GM12878 (cell line): ENCODE measurements at regions not wholly inside any gene's neighbourhood (a gene's known extent, or its start where the extent isn't known, plus 50 kb on each side); places are given as distances from the start of the nearest gene placed in this dataset.

Experiments used
- BCL11A ChIP-seq: IDR thresholded peaks from 2 replicates; pipeline ENCODE4 v1.6.1; 2011; ENCODE audit warnings: low read depth, low read length
- CEBPB ChIP-seq, 2 experiments: fragments of 150-350 bp in 1 of 2; IDR thresholded peaks; 2 replicates each; pipeline ENCODE4 v1.6.1; 2012 to 2014; ENCODE audit warnings: low read depth in 2 of 2, low read length in 2 of 2, borderline replicate concordance in 1 of 2, inconsistent platforms in 1 of 2
- CREM ChIP-seq: IDR thresholded peaks from 2 replicates; pipeline ENCODE4 v1.6.1; 2014; ENCODE audit warnings: antibody characterized with exemption, low read depth
- EZH2 ChIP-seq: IDR thresholded peaks from 2 replicates; pipeline ENCODE4 v1.6.1; 2012; ENCODE audit warnings: low read depth, mild to moderate bottlenecking, control low read depth, inconsistent platforms, low read length, borderline replicate concordance; ENCODE audit not compliant: control insufficient read depth
- FOXK2 ChIP-seq: fragments of 450-650 bp; IDR thresholded peaks from 2 replicates; pipeline ENCODE4 v1.6.1; 2017; ENCODE audit warnings: mild to moderate bottlenecking, moderate library complexity
- HCFC1 ChIP-seq: fragments of 150-350 bp; IDR thresholded peaks from 2 replicates; pipeline ENCODE4 v1.6.1; 2014; ENCODE audit warnings: low read length
- NBN ChIP-seq: fragments of 450-650 bp; IDR thresholded peaks from 2 replicates; pipeline ENCODE4 v1.6.1; 2016
- POLR2A ChIP-seq: IDR thresholded peaks from 2 replicates; pipeline ENCODE4 v1.6.1; 2011; ENCODE audit warnings: low read depth, mild to moderate bottlenecking, low read length
- RB1 ChIP-seq: fragments of 450-650 bp; formaldehyde crosslinking; IDR thresholded peaks from 2 replicates; pipeline ENCODE4 v1.6.1; 2017; ENCODE audit warnings: mild to moderate bottlenecking, borderline replicate concordance
- TF ChIP-seq, protein P1 (sequence below): fragments of 450-650 bp; IDR thresholded peaks from 2 replicates; pipeline ENCODE4 v1.6.1; 2014; ENCODE audit warnings: mild to moderate bottlenecking
- TF ChIP-seq, protein P2 (sequence below), 3 experiments: IDR thresholded peaks in 2 of 3; conservative IDR thresholded peaks in 1 of 3; 2 replicates each; pipeline ENCODE4 v1.5.1; 2011; ENCODE audit warnings: low read depth in 3 of 3, low read length in 3 of 3, mild to moderate bottlenecking in 3 of 3, control low read depth in 2 of 3, moderate library complexity in 2 of 3, inconsistent platforms in 1 of 3, mixed read lengths in 1 of 3; ENCODE audit not compliant: control insufficient read depth in 2 of 3, insufficient read depth in 1 of 3; ENCODE audit errors: extremely low read depth in 1 of 3

DNA sequence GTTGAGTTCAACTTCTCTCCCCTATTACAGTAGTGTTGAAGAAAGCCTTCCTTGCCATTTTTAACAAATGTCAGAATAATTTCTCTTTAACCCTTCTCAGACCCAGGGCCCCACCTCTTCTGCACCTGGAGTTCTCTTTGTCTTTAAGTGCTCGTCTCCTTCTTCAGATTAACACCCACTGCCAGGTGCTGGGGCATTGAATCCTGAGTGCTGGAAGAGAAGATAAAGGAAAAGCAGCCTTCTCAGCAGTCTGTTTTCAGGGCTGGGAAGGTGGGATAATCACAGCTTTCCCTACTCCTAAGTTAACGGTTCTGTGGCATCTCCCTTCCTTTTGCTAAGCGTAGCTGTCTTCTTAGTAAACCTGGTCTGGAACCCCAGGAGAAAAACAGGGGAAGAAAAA lies 114.6 kb upstream of the TAB2 start:
- no peak for TF ChIP-seq CREM
- no peak for TF ChIP-seq BCL11A
- TF ChIP-seq EZH2: no peak
- TF ChIP-seq RB1: no peak
- no peak for TF ChIP-seq POLR2A
- no peak for TF ChIP-seq CEBPB (IDR thresholded peaks at IDR 0.05; ENCODE audit: borderline replicate concordance in 1 of 2, low read depth in 2 of 2, low read length in 2 of 2)
- no peak for TF ChIP-seq NBN
- TF ChIP-seq, protein P1, sequence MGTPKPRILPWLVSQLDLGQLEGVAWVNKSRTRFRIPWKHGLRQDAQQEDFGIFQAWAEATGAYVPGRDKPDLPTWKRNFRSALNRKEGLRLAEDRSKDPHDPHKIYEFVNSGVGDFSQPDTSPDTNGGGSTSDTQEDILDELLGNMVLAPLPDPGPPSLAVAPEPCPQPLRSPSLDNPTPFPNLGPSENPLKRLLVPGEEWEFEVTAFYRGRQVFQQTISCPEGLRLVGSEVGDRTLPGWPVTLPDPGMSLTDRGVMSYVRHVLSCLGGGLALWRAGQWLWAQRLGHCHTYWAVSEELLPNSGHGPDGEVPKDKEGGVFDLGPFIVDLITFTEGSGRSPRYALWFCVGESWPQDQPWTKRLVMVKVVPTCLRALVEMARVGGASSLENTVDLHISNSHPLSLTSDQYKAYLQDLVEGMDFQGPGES: no peak
- TF ChIP-seq, protein P2, sequence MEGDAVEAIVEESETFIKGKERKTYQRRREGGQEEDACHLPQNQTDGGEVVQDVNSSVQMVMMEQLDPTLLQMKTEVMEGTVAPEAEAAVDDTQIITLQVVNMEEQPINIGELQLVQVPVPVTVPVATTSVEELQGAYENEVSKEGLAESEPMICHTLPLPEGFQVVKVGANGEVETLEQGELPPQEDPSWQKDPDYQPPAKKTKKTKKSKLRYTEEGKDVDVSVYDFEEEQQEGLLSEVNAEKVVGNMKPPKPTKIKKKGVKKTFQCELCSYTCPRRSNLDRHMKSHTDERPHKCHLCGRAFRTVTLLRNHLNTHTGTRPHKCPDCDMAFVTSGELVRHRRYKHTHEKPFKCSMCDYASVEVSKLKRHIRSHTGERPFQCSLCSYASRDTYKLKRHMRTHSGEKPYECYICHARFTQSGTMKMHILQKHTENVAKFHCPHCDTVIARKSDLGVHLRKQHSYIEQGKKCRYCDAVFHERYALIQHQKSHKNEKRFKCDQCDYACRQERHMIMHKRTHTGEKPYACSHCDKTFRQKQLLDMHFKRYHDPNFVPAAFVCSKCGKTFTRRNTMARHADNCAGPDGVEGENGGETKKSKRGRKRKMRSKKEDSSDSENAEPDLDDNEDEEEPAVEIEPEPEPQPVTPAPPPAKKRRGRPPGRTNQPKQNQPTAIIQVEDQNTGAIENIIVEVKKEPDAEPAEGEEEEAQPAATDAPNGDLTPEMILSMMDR (IDR thresholded peaks at IDR 0.05 in 2 of 3, conservative IDR thresholded peaks at IDR 0.05 in 1 of 3; ENCODE audit: control insufficient read depth in 2 of 3, extremely low read depth in 1 of 3, insufficient read depth in 1 of 3, low read depth in 3 of 3, low read length in 3 of 3): no peak
- TF ChIP-seq FOXK2: no peak
- TF ChIP-seq HCFC1: no peak
